ENCODE measurements at regions not wholly inside any gene's neighbourhood (a gene's known extent, or its start where the extent isn't known, plus 50 kb on each side); places are given as distances from the start of the nearest gene placed in this dataset.

GRCh38 chr16:9428355-9429005 lies 337.0 kb downstream of the HAPSTR1 start:
- TF ChIP-seq POLR2A (IDR thresholded peaks at IDR 0.05) = no peak
- no peak for TF ChIP-seq CTCF (IDR thresholded peaks at IDR 0.05)

All from body of pancreas (tissue), 4 donors.